ENCODE measurements at regions not wholly inside any gene's neighbourhood (a gene's known extent, or its start where the extent isn't known, plus 50 kb on each side); places are given as distances from the start of the nearest gene placed in this dataset.

DNA sequence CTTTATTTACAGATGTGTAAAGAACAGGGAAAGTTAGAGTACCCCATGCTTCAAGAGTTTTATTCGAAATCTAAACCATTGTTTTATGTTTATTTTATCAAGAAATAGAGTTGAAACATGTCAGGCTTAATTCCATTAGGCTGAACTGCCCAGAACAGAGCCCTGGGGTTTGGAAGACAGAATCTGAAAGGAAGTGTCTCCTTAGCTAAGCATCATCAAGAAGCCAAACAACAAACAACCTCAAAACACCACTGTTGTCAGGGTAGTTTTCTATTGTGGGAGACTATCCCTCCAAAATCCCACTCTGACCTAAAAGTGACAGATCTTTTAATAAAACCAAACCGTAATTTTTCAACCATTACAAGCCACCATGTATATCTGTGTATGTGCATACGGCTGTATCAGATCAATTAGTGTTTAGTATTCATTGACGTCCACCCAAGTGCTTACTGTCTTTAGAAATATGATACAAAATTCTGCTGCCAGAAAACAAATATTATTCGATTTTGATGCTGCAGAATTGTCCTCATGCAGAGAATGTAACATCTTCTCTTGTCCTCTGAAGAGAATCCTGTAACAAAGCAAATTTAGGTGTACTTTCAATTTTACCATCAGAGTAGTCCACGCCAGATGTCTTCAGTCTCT is 271.9 kb upstream of the TMEM161B start:
- DNase-seq, result no peak

GRCh38 chr5:88539693-88540365 is 271.2 kb upstream of the TMEM161B start:
- no peak for DNase-seq

DNA sequence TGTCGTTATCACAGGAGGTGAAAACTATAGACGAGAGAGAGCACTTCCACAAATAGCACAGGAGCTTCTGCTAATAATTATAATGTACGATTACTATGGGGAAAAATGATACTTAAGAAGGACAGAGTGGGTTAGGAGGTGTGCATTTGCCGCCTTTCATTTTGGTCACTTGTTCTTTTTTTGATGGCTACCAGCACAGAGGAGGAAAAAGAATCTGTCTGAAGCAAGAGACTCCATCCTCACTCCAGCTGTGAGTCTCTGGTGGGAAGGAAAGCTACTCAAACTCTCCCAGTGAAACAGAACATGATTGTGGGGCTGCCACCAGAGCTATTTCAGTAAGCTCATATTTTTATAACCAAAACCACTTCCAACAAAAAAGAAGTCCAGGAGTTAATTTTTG is 270.4 kb upstream of the TMEM161B start:
- no peak for DNase-seq

GRCh38 chr5:88536146-88536545 is 267.5 kb upstream of the TMEM161B start:
- DNase-seq, result no peak

GRCh38 chr5:88524941-88525340 is 256.3 kb upstream of the TMEM161B start:
- no peak for DNase-seq

- no peak for DNase-seq
Measured at GRCh38 chr5:88519066-88519465, 250.4 kb upstream of the TMEM161B start.

DNA sequence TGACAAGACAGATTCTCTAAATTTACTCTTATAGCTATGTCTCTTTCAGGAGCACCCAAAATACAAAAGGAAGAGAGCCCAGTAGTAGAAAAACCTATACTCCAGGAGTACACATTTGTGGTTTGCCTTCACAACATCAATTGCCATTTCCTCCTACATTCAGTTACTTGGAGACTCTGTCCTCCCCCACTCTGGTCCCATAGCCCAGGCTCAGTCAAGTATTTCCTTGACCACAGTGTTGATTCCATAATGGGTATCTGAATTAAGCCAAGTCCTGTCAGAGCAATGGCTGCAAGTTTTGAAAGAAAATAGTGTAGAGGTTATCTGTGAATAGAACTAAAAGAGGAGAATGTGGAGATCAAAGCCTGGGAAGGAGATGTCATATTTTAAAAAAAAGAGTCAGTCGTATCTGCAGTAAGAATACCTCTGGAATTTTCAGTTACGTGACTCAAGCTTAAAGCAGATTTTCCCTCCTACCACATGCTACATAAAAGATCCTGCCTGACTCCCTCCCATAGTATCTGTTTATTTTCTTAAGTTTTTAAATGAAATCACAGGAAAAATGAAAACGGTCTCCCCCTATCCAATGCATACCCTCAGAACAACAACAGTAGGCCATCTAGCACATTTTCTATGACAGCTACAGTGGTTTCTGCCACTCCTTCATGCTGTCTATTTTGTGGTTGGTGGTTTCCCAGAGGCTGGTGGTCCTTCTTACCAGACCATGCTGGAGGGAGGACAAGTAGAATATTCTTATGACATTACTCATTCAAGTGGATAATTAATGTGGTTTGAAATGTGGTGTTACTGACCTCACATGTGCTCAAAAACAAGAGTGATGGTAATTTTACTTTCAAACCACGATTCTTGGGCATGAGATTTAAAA is 249.7 kb upstream of the TMEM161B start:
- DNase-seq, result no peak

GRCh38 chr5:88515881-88516819 is 247.5 kb upstream of the TMEM161B start:
- no peak for DNase-seq

GRCh38 chr5:88515068-88515467 is 246.4 kb upstream of the TMEM161B start:
- no peak for DNase-seq

- DNase-seq, result no peak
Measured at GRCh38 chr5:88509403-88509802, 240.8 kb upstream of the TMEM161B start.

- DNase-seq, result no peak
Measured at GRCh38 chr5:88507261-88507660, 238.6 kb upstream of the TMEM161B start.

DNA sequence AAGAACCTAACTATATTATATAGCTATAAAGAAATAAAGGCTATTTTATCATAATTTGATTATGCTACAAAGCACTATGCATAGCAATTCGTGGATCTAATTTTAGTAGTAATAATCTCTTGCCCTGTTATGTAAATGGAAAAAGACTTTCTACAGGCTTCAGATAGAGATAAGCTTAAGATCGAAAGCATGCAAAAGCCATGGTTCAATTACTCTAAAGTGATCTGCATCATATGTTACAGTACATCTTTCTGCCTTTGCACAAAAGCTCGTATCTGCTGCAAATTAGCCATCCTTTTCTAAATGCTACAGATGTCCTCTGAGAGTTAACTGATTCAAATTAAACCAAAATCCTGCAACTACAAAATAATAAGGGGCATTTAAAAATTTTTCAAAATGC is 234.8 kb upstream of the TMEM161B start:
- no peak for DNase-seq

DNA sequence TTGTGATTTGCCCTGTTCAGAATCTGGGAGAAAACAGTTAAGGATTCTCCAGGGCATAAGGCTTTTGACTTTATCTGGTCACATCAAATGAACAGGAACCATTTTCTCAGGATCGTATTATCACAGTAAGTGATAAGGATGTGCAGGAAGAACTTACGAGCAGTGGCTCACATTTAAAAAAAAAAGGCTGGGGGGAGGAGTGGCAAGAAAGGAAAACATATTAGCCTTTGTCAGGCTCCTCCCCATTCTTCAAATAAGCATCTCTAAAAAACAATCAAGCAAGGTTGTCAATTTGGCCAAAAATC is 234.3 kb upstream of the TMEM161B start:
- DNase-seq, result peak; percentile 7

DNA sequence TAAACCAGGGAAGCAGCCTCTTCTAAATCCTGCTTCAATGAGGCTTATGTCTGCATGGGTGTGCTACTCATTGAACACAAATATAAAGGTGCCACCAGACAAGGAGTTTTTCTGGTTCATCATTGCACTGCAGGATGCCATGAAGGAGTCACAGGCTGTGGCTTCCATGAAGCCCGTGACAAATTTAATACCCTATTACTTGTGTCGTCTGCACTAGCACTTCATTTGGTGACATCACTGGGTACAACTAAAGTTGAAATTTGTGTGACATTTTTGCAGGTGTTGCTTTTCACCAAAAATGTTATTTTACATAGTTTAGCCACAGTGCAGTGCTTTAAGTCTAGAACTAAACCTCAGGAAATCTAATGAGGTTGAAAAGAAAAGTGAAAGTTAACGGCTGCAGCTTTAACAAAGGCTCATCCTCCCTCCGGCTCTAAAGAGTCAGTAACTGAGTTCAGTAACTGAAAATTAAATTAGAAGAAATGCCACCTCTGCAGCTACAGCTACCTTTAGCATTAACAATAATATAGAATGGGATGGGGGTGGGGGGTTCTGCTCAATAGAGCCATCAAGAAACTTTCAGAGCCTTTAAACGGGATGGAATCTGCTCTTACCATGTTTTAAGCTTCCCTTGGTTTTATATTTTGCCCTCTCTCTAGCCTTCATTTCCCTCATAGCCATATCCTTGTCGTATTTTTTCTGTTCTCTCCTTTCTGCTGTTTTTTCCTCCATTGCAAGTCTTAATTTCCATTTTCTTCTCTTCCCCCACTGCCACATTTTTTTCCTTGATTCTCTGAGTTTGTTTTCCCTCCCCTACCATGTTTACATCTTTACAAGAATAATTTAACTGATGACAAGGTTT is 233.8 kb upstream of the TMEM161B start:
- peak; percentile 33 for DNase-seq

GRCh38 chr5:88495810-88496209 is 227.2 kb upstream of the TMEM161B start:
- no peak for DNase-seq

GRCh38 chr5:88490874-88491273 is 222.2 kb upstream of the TMEM161B start:
- DNase-seq, result no peak

- no peak for DNase-seq
Measured at GRCh38 chr5:88489364-88489763, 220.7 kb upstream of the TMEM161B start.

DNA sequence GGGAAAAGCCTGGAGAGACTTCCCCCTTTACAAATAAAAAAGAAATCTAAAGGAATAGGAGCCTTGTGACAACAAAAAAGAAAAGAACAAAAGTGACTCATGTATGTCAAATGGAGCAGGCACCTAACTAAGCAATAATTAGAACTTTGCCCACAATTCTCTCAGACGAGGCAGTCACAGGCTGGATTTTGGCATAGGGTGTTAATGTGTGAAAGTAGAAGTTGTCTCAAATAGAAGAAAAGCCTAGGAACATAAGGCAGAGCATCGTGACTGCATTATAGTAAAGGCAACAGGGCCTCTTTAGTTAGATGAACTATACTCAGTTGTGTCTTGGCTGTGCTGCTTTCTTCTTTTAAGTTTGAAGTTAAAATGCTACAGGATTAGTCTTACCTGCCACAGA is 219.9 kb upstream of the TMEM161B start:
- DNase-seq, result no peak

DNA sequence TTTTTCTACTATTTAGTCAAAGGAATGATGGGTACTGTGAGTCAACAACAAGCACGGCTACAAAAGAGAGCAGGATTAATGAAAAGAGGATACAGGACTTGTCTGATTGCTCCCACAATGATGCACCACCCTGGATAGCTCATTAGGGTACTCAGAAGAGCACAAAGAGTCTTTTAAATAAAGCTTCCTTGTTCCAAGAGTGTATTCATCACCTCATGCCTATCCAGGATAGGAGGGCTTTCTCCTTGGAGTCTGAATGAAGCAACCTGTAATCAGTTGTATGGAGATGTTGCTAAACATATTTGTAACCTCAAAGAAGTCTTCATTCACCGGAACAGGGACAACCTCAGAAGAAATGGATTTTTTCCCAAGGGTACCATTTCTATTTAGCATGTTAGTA is 219.5 kb upstream of the TMEM161B start:
- DNase-seq, result no peak

GRCh38 chr5:88487066-88487465 is 218.4 kb upstream of the TMEM161B start:
- DNase-seq, result no peak

DNA sequence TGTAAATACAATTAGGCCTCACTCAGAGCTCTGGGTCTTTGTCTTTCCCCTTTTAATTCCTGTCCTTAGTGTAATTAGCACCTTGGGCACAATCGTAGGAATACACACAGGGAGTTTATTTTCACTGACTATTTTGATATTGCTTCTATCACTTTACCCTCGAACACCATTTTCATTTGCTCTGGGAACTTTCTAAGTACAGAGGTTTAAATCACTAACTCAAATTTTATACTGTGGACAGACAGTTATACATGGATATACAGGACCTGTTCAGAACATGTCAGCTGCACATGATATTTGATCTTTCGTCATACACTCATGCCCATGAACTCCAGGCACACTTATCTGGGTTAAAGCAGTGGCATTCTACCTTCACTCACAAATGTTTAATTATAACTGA is 217.8 kb upstream of the TMEM161B start:
- DNase-seq, result no peak

- no peak for DNase-seq
Measured at GRCh38 chr5:88485531-88485930, 216.9 kb upstream of the TMEM161B start.

Measured in CD4-positive, alpha-beta T cell treated with Interleukin-12 subunit alpha and Interleukin-12 subunit beta, for 1 hour (primary cell).